H9 (cell line): ENCODE measurements at regions not wholly inside any gene's neighbourhood (a gene's known extent, or its start where the extent isn't known, plus 50 kb on each side); places are given as distances from the start of the nearest gene placed in this dataset.

Experiments used
- DNase-seq: peaks from one replicate; pipeline ENCODE4 v3.0.0-alpha.2; 2017
- H2AFZ ChIP-seq: one replicate; pipeline ENCODE4 v1.6.1; 2013; ENCODE audit warnings: mild to moderate bottlenecking, low read length, control low read depth, moderate library complexity
- H2AK5ac ChIP-seq: 2 replicates; pipeline ENCODE4 v1.6.1; 2013; ENCODE audit warnings: low read length, control low read depth, mixed read lengths; ENCODE audit not compliant: insufficient read length
- H2BK120ac ChIP-seq: one replicate; pipeline ENCODE4 v1.6.1; 2013; ENCODE audit warnings: low read depth, mild to moderate bottlenecking, low read length, control low read depth, inconsistent platforms; ENCODE audit not compliant: poor library complexity, severe bottlenecking
- H2BK12ac ChIP-seq: 2 replicates; pipeline ENCODE4 v1.6.1; 2013; ENCODE audit warnings: low read length, control low read depth, mixed read lengths, low read depth; ENCODE audit not compliant: insufficient read length
- H2BK15ac ChIP-seq: 2 replicates; pipeline ENCODE4 v1.6.1; 2013; ENCODE audit warnings: low read depth, low read length, control low read depth
- H2BK20ac ChIP-seq: one replicate; pipeline ENCODE4 v1.6.1; 2013; ENCODE audit warnings: low read depth, mild to moderate bottlenecking, low read length, control low read depth, inconsistent platforms; ENCODE audit not compliant: poor library complexity, severe bottlenecking
- H2BK5ac ChIP-seq: 2 replicates; pipeline ENCODE4 v1.6.1; 2013; ENCODE audit warnings: low read length, control low read depth, mixed read lengths; ENCODE audit not compliant: insufficient read length
- H3K14ac ChIP-seq: 2 replicates; pipeline ENCODE4 v1.6.1; 2013; ENCODE audit warnings: low read length, control low read depth; ENCODE audit not compliant: insufficient read depth
- H3K18ac ChIP-seq: 2 replicates; pipeline ENCODE4 v1.6.1; 2013; ENCODE audit warnings: low read depth, mild to moderate bottlenecking, mixed read lengths, low read length, control low read depth; ENCODE audit not compliant: insufficient read length
- H3K23ac ChIP-seq: 2 replicates; pipeline ENCODE4 v1.6.1; 2013; ENCODE audit warnings: low read length, control low read depth, mixed read lengths, low read depth; ENCODE audit not compliant: insufficient read length
- H3K23me2 ChIP-seq: 2 replicates; pipeline ENCODE4 v1.6.1; 2013; ENCODE audit warnings: low read depth, mild to moderate bottlenecking, mixed read lengths, low read length, control low read depth; ENCODE audit not compliant: insufficient read length, poor library complexity, severe bottlenecking
- H3K27ac ChIP-seq: 2 replicates; pipeline ENCODE4 v1.5.1; 2013; ENCODE audit warnings: low read length, control low read depth, mixed read lengths, low read depth; ENCODE audit not compliant: insufficient read length
- H3K27me3 ChIP-seq: 2 replicates; pipeline ENCODE4 v1.6.1; 2013; ENCODE audit warnings: low read length, control low read depth, inconsistent platforms; ENCODE audit not compliant: insufficient read depth
- H3K4ac ChIP-seq: 2 replicates; pipeline ENCODE4 v1.6.1; 2013; ENCODE audit warnings: low read depth, mild to moderate bottlenecking, control low read depth, inconsistent platforms, low read length, moderate library complexity
- H3K4me1 ChIP-seq: 2 replicates; pipeline ENCODE4 v1.6.1; 2013; ENCODE audit warnings: low read length, control low read depth, inconsistent platforms; ENCODE audit not compliant: insufficient read depth
- H3K4me2 ChIP-seq: 2 replicates; pipeline ENCODE4 v1.6.1; 2013; ENCODE audit warnings: low read length, control low read depth, mixed read lengths; ENCODE audit not compliant: insufficient read length, insufficient read depth
- H3K56ac ChIP-seq: 2 replicates; pipeline ENCODE4 v1.6.1; 2013; ENCODE audit warnings: low read depth, mild to moderate bottlenecking, mixed read lengths, low read length, control low read depth; ENCODE audit not compliant: insufficient read length
- H3K79me1 ChIP-seq: 2 replicates; pipeline ENCODE4 v1.6.1; 2013; ENCODE audit warnings: low read depth, mild to moderate bottlenecking, moderate library complexity, low read length, control low read depth, inconsistent platforms; ENCODE audit not compliant: insufficient read depth, poor library complexity, severe bottlenecking
- H3K79me2 ChIP-seq: 2 replicates; pipeline ENCODE4 v1.6.1; 2013; ENCODE audit warnings: low read length, control low read depth, inconsistent platforms; ENCODE audit not compliant: insufficient read depth
- H3K9ac ChIP-seq: 2 replicates; pipeline ENCODE4 v1.6.1; 2013; ENCODE audit warnings: low read length, control low read depth, mixed read lengths; ENCODE audit not compliant: insufficient read length; ENCODE audit errors: extremely low read depth
- H3K9me3 ChIP-seq: one replicate; pipeline ENCODE4 v1.6.1; 2013; ENCODE audit warnings: low read depth, low read length, inconsistent platforms; ENCODE audit not compliant: control insufficient read depth
- H3T11ph ChIP-seq: one replicate; pipeline ENCODE4 v1.6.1; 2013; ENCODE audit warnings: mild to moderate bottlenecking, low read length, control low read depth, inconsistent platforms
- H4K20me1 ChIP-seq: one replicate; pipeline ENCODE4 v1.6.1; 2013; ENCODE audit not compliant: control insufficient read depth, insufficient read length, insufficient read depth
- H4K5ac ChIP-seq: 2 replicates; pipeline ENCODE4 v1.6.1; 2013; ENCODE audit warnings: low read depth, mild to moderate bottlenecking, mixed read lengths, low read length, control low read depth; ENCODE audit not compliant: insufficient read length
- H4K8ac ChIP-seq: replicated peaks from 2 replicates; pipeline ENCODE4 v1.6.1; 2013; ENCODE audit warnings: low read length, control low read depth, mixed read lengths, low read depth; ENCODE audit not compliant: insufficient read length
- H4K91ac ChIP-seq: 2 replicates; pipeline ENCODE4 v1.6.1; 2013; ENCODE audit warnings: low read depth, mild to moderate bottlenecking, moderate library complexity, mixed read lengths, low read length, control low read depth; ENCODE audit not compliant: insufficient read length
- H3K27ac Mint-ChIP-seq, 3 experiments: 2 replicates in 2 of 3; 3 replicates in 1 of 3; pipeline ENCODE4 v1.8.0; 2020 to 2021; ENCODE audit warnings: mixed read lengths in 3 of 3, mild to moderate bottlenecking in 1 of 3, moderate library complexity in 1 of 3
- H3K27me3 Mint-ChIP-seq: 2 replicates; pipeline ENCODE4 v1.8.0; 2021; ENCODE audit warnings: low read depth, mild to moderate bottlenecking, moderate library complexity, mixed read lengths
- H3K36me3 Mint-ChIP-seq, 3 experiments: 2 replicates in 2 of 3; 3 replicates in 1 of 3; pipeline ENCODE4 v1.8.0; 2020 to 2021; ENCODE audit warnings: low read depth in 3 of 3, mixed read lengths in 3 of 3; ENCODE audit not compliant: insufficient read depth in 1 of 3
- H3K4me1 Mint-ChIP-seq, 2 experiments: 2 replicates each; pipeline ENCODE4 v1.8.0; 2020; ENCODE audit warnings: mixed read lengths in 2 of 2
- H3K4me3 Mint-ChIP-seq, 2 experiments: 2 replicates in 1 of 2; 3 replicates in 1 of 2; pipeline ENCODE4 v1.8.0; 2020 to 2021; ENCODE audit warnings: mild to moderate bottlenecking in 2 of 2, mixed read lengths in 2 of 2, moderate library complexity in 1 of 2
- H3K9me3 Mint-ChIP-seq, 2 experiments: 2 replicates in 1 of 2; 3 replicates in 1 of 2; pipeline ENCODE4 v1.8.0; 2020; ENCODE audit warnings: mild to moderate bottlenecking in 2 of 2, mixed read lengths in 2 of 2, moderate library complexity in 1 of 2
- WGBS: extraction: QIAGEN DNeasy Blood & Tissue Kit; methylation state at CpG from one replicate; pipeline ENCODE4 v1.1.7; 2013; ENCODE audit warnings: missing lambda C conversion rate, low lambda C conversion rate, mixed read lengths; ENCODE audit not compliant: insufficient read length; ENCODE audit errors: extremely low coverage; 5-methylcytosine and 5-hydroxymethylcytosine counted together
- TF ChIP-seq, protein P1 (sequence below): fragments of 200-600 bp; sonication (generic); conservative IDR thresholded peaks from 3 replicates; pipeline ENCODE4 v1.8.0; 2021; ENCODE audit warnings: antibody characterized with exemption, mild to moderate bottlenecking

DNA sequence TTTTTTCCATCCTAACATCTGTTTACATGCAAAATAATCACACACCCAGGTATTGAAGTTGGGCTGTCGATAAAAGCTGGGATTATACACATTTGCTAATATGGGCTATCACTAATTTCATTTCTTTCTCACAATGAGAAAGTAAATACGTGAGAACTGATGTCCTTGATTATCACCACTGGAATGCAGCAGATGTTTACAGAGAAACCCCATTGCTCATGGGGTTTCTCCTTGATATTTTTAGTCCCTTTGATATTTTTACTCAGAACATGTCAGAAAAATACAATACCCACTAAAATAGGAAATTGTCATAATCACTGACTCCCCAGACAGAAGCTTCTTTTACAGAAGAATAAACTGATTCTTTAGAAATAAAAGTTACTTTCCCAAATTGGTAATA is 535.1 kb upstream of the CCDC54 start:
- no peak overlapping the region for H2BK5ac ChIP-seq
- H4K8ac ChIP-seq, result no peak overlapping the region
- no peak overlapping the region for H3K56ac ChIP-seq
- no peak overlapping the region for H4K5ac ChIP-seq
- no peak overlapping the region for H4K91ac ChIP-seq
- no peak overlapping the region for H3K23ac ChIP-seq
- H3K9me3 ChIP-seq, result no peaks in the 10 kb centered on the region
- no peak overlapping the region for H2BK120ac ChIP-seq
- Mint-ChIP-seq H3K27ac (no peak overlapping the region), H3K4me1 (peaks cover 16 to 25% of the 10 kb centered on the region in 2 experiments), H3K27me3 (no peaks in the 10 kb centered on the region), H3K36me3 (peaks cover 20 to 27% (median 21%) of the 10 kb centered on the region in 3 experiments), H3K4me3 (no peak overlapping the region), H3K9me3 (peaks cover 4 to 5% of the 10 kb centered on the region in 2 experiments; a peak in 4 of 5 replicates)
- H3K27ac ChIP-seq, result no peak overlapping the region
- TF ChIP-seq, protein P1, sequence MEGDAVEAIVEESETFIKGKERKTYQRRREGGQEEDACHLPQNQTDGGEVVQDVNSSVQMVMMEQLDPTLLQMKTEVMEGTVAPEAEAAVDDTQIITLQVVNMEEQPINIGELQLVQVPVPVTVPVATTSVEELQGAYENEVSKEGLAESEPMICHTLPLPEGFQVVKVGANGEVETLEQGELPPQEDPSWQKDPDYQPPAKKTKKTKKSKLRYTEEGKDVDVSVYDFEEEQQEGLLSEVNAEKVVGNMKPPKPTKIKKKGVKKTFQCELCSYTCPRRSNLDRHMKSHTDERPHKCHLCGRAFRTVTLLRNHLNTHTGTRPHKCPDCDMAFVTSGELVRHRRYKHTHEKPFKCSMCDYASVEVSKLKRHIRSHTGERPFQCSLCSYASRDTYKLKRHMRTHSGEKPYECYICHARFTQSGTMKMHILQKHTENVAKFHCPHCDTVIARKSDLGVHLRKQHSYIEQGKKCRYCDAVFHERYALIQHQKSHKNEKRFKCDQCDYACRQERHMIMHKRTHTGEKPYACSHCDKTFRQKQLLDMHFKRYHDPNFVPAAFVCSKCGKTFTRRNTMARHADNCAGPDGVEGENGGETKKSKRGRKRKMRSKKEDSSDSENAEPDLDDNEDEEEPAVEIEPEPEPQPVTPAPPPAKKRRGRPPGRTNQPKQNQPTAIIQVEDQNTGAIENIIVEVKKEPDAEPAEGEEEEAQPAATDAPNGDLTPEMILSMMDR, result no peak
- H3K4me1 ChIP-seq, result no peaks in the 10 kb centered on the region
- H2BK12ac ChIP-seq, result no peak overlapping the region
- no peaks in the 10 kb centered on the region for H3K27me3 ChIP-seq
- H2AK5ac ChIP-seq, result no peak overlapping the region
- H4K20me1 ChIP-seq, result no peaks in the 10 kb centered on the region
- H2AFZ ChIP-seq, result no peak overlapping the region
- no peak overlapping the region for H3T11ph ChIP-seq
- no peaks in the 10 kb centered on the region for H3K79me1 ChIP-seq
- no peak overlapping the region for H3K4ac ChIP-seq
- H3K4me2 ChIP-seq, result no peak overlapping the region
- H3K18ac ChIP-seq, result no peak overlapping the region
- H3K14ac ChIP-seq, result no peak overlapping the region
- no peaks in the 10 kb centered on the region for H3K79me2 ChIP-seq
- WGBS, result no CpG with 5 or more reads among the region's 2 CpGs
- H2BK20ac ChIP-seq, result no peak overlapping the region
- H3K9ac ChIP-seq, result no peak overlapping the region
- no peaks in the 10 kb centered on the region for H3K23me2 ChIP-seq
- no peak for DNase-seq
- no peak overlapping the region for H2BK15ac ChIP-seq
